GM12865 (cell line): ENCODE measurements at regions not wholly inside any gene's neighbourhood (a gene's known extent, or its start where the extent isn't known, plus 50 kb on each side); places are given as distances from the start of the nearest gene placed in this dataset.

Experiments used
- DNase-seq: peaks from one replicate; pipeline ENCODE4 v3.0.0; 2010; ENCODE audit warnings: low read depth
- H3K4me3 ChIP-seq: 2 replicates; pipeline ENCODE4 v1.5.1; 2011; ENCODE audit warnings: mild to moderate bottlenecking, low read depth, low read length, control low read depth
- TF ChIP-seq, protein P1 (sequence below): IDR thresholded peaks from 2 replicates; pipeline ENCODE4 v1.5.1; 2011; ENCODE audit warnings: low read length, control low read depth, low read depth, inconsistent platforms; ENCODE audit not compliant: insufficient read depth; ENCODE audit errors: missing control alignments

DNA sequence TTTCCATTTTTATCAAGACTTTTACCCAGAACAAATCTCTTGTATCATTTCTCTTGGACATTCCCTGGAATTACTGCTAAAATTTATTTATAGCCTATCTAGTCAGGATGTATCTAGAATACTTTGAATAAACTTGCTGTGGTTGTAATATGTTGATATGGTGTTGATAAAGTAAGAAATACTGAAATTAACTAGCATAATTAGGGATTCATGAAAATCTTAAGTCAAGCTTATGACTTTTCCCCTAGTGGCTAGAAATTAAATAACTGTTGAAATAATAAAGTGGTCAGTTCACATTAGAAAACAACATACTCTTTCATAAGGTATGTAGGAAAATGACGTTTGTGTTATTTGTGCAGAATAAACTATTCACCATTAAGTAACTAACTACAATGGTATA is 73.1 kb upstream of the ANKRD50 start:
- no peak for DNase-seq
- TF ChIP-seq, protein P1, sequence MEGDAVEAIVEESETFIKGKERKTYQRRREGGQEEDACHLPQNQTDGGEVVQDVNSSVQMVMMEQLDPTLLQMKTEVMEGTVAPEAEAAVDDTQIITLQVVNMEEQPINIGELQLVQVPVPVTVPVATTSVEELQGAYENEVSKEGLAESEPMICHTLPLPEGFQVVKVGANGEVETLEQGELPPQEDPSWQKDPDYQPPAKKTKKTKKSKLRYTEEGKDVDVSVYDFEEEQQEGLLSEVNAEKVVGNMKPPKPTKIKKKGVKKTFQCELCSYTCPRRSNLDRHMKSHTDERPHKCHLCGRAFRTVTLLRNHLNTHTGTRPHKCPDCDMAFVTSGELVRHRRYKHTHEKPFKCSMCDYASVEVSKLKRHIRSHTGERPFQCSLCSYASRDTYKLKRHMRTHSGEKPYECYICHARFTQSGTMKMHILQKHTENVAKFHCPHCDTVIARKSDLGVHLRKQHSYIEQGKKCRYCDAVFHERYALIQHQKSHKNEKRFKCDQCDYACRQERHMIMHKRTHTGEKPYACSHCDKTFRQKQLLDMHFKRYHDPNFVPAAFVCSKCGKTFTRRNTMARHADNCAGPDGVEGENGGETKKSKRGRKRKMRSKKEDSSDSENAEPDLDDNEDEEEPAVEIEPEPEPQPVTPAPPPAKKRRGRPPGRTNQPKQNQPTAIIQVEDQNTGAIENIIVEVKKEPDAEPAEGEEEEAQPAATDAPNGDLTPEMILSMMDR, result no peak
- H3K4me3 ChIP-seq, result no peak overlapping the region

DNA sequence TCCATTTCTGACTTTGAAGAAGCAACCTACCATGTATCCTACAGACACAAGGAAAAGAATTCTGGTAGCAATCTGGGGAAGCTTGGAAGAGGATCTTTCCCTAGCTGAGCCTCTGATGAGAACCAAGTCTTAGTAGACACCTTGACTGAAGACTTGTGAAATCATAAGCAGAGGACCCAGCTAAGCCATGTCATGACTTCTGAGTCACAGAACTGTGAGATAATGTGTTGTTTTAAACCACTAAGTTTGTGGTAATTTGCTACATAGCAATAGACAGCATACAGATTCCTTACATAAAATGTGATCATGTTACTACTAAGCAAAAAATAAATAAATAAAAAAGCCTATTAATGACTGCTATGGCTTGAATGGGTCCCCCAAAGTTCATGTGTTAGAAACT is 71.3 kb upstream of the ANKRD50 start:
- no peak overlapping the region for H3K4me3 ChIP-seq
- DNase-seq, result no peak
- TF ChIP-seq, protein P1, result no peak

DNA sequence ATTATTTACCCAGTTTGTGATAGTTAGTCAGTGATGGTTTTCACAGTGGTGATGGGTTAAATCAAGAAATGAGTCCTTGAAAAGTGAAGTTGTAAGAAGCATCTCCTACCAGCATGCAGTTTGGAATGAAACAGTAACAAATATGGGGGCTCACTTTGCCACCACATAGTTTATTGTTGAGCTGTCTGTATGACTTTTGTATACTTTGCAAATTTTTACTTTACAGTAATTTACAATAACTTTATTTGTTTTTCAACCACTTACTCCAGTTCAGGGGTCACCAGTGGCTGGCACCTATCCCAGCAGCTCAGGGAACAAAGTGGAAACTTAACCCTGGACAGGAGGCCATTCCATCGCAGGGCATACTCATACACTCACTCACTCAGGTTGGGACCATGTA is 64.5 kb upstream of the ANKRD50 start:
- H3K4me3 ChIP-seq, result no peak overlapping the region
- no peak for DNase-seq
- TF ChIP-seq, protein P1, result no peak

DNA sequence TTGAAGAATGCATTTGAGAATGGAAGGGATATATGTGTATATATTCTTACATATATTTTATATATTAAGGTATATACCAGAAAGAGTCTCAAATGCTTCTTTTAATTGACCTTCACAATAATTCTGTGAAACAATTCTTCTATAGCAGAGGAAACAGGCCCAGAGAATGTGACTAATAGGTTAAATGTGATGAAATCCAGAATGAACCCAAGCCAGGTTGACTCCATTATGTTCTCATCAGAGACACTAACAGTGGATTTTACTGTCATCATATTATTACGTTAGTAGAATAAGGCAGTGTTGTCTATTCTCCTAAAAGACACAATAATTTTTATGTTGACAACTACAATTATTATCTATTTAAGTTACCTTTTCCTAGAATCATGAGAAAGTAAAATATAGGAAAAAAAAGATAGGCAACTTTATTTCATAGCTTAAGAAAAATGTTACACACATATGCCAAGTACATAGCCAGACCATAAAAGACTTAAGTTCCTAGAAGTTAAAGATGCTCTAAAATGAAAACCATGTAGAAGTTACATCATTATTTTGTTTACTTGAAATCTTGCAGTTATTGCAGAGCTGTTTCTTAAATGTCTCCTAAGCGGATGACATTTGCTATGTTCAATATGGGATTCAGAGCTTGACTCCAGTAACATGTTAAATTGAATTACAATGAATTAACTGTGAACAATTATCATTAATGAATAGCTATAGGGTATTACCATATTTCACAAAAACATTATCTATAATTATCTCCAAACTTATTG is 56.2 kb upstream of the ANKRD50 start:
- no peak for DNase-seq
- H3K4me3 ChIP-seq, result no peak overlapping the region
- TF ChIP-seq, protein P1, result no peak

DNA sequence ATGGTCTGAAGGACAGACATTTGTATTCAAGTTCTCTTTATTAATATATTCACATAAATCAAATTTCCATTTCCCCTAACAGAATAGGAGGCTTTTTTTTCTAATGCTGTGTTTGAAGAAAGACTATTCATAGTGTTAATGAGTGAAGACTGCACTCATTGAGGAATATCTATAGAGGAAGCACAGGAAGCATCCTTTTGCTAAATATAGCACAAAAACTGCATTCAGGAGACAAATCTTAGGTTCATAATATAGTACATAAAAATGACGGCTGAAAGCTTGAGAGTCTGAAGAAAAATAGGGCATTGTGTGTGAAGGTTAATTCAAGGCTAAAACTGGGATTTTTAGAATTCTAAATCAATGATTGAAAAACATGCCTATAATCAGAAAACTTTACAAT is 50.4 kb upstream of the ANKRD50 start:
- TF ChIP-seq, protein P1, result no peak
- DNase-seq, result no peak
- no peak overlapping the region for H3K4me3 ChIP-seq
